ENCODE measurements at regions not wholly inside any gene's neighbourhood (a gene's known extent, or its start where the extent isn't known, plus 50 kb on each side); places are given as distances from the start of the nearest gene placed in this dataset.

GRCh38 chrX:20609916-20610415 lies 343.3 kb upstream of the RPS6KA3 start:
- TF ChIP-seq, protein P1, sequence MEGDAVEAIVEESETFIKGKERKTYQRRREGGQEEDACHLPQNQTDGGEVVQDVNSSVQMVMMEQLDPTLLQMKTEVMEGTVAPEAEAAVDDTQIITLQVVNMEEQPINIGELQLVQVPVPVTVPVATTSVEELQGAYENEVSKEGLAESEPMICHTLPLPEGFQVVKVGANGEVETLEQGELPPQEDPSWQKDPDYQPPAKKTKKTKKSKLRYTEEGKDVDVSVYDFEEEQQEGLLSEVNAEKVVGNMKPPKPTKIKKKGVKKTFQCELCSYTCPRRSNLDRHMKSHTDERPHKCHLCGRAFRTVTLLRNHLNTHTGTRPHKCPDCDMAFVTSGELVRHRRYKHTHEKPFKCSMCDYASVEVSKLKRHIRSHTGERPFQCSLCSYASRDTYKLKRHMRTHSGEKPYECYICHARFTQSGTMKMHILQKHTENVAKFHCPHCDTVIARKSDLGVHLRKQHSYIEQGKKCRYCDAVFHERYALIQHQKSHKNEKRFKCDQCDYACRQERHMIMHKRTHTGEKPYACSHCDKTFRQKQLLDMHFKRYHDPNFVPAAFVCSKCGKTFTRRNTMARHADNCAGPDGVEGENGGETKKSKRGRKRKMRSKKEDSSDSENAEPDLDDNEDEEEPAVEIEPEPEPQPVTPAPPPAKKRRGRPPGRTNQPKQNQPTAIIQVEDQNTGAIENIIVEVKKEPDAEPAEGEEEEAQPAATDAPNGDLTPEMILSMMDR (IDR thresholded peaks at IDR 0.05; ENCODE audit: low read depth, low read length) = no peak
- TF ChIP-seq POLR2A (IDR thresholded peaks at IDR 0.05; ENCODE audit: extremely low read depth, insufficient read length) = no peak
- no peak for TF ChIP-seq MAX (IDR thresholded peaks at IDR 0.05; ENCODE audit: low read depth, low read length)
- no peak for TF ChIP-seq MYC (IDR thresholded peaks at IDR 0.05; ENCODE audit: low read depth, low read length)

All from NB4 (cell line).